ENCODE measurements at regions not wholly inside any gene's neighbourhood (a gene's known extent, or its start where the extent isn't known, plus 50 kb on each side); places are given as distances from the start of the nearest gene placed in this dataset.
A peak's percentile ranks its signal among the peaks of the same experiment; 100 is the strongest.

DNA sequence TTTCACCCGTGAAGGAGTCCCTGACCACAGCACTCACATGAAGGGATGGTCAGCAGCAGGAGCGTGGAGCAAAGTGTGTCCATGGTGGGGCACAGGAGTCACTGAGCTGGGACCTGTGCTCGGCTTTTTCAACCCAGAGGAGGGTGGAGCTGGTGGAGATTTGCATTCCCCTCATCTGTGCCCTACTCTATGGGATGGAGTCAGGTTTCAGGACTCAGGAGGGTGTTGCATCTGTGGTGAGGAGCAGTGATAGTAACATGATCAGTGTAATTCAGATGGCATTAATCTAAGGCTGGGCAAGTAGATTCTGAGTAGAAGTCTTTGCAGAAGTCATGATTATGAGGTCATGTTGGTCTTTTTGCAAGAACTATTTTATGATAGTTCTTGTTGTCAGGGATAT is 511.9 kb downstream of the TMEM121 start:
- TF ChIP-seq EP300 (IDR thresholded peaks at IDR 0.05; ENCODE audit: low read depth): no peak
- TF ChIP-seq, protein P1, sequence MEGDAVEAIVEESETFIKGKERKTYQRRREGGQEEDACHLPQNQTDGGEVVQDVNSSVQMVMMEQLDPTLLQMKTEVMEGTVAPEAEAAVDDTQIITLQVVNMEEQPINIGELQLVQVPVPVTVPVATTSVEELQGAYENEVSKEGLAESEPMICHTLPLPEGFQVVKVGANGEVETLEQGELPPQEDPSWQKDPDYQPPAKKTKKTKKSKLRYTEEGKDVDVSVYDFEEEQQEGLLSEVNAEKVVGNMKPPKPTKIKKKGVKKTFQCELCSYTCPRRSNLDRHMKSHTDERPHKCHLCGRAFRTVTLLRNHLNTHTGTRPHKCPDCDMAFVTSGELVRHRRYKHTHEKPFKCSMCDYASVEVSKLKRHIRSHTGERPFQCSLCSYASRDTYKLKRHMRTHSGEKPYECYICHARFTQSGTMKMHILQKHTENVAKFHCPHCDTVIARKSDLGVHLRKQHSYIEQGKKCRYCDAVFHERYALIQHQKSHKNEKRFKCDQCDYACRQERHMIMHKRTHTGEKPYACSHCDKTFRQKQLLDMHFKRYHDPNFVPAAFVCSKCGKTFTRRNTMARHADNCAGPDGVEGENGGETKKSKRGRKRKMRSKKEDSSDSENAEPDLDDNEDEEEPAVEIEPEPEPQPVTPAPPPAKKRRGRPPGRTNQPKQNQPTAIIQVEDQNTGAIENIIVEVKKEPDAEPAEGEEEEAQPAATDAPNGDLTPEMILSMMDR (IDR thresholded peaks at IDR 0.05): no peak
- no peak for TF ChIP-seq POLR2AphosphoS5 (IDR thresholded peaks at IDR 0.05)
- no peak for TF ChIP-seq POLR2A (IDR thresholded peaks at IDR 0.05)
- Histone ChIP-seq H3K27me3 (peaks cover 9% of the 10 kb centered on the region), H3K4me1 (no peaks in the 10 kb centered on the region), H3K9me3 (no peaks in the 10 kb centered on the region), H3K4me3 (no peak overlapping the region), H3K27ac (no peak overlapping the region), H3K36me3 (no peaks in the 10 kb centered on the region)
- intact Hi-C loops (cut with DNase I; ENCODE audit: low total_unique reads) (no loop called here), in situ Hi-C loops (cut with MboI; ENCODE audit: low pct_ligation_motif_present in 1 of 4, low pct_unique_long_range_greater_than_20kb in 1 of 4, low sequenced_read_pairs in 3 of 4) (loop anchor here in 1 of 4 donors (25.0 kb wide), 1 partner anchor 99 kb away; no protein-coding TSS in a partner anchor)
- no peak for DNase-seq
- 51 to 53% methylated on average over 3 of the region's 3 CpGs for WGBS, 2 donors (ENCODE audit: low coverage in 1 of 2)

DNA sequence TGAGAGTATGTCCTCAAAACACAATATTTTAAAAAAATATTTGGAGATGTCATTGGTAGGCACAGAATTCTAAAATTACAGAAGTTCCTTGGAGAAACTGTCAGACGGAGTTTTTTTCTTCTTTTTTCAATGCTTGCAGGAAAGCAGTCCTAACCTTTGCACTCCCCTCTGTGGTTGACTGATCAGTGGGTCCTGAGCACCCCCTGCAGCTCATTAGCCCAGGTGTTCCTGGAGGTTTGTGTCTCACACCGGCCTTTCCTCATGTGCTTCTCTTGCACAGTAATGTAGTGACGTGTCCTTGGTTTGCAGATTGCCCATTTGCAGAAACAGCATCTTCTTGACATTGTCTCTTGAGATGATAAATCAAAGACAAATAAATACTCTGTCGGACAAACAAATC is 513.0 kb downstream of the TMEM121 start:
- intact Hi-C loops (cut with DNase I; ENCODE audit: low total_unique reads): no loop called here
- DNase-seq: peak; percentile 29
- 41 to 49% methylated on average over 4 of the region's 4 CpGs for WGBS, 2 donors (ENCODE audit: low coverage in 1 of 2)

DNA sequence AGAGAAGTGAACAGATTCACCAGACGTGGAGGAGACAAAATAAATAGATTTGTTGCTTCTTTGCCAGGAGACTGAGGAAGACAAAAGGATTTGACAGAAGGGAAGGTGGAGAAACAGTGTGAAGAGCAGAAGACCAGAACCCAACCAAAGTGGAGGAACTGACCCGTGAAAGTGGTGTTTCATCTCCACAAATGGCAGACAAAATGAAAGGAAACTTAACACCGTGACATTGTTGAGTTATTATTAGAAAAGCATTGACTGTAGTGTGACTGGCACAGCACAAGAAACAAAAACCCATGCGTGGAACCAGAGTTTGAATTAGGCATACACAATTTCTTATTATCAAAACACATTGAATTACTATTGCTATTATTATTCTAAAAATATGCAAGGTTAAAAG is 518.1 kb downstream of the TMEM121 start:
- intact Hi-C loops (cut with DNase I; ENCODE audit: low total_unique reads): no loop called here
- TF ChIP-seq EP300 (IDR thresholded peaks at IDR 0.05; ENCODE audit: low read depth) (no peak), POLR2AphosphoS5 (IDR thresholded peaks at IDR 0.05) (no peak), POLR2A (IDR thresholded peaks at IDR 0.05) (no peak)
- TF ChIP-seq, protein P1 (IDR thresholded peaks at IDR 0.05): no peak
- H3K4me1 ChIP-seq: no peaks in the 10 kb centered on the region
- H3K9me3 ChIP-seq: no peaks in the 10 kb centered on the region
- in situ Hi-C loops (cut with MboI; ENCODE audit: low pct_ligation_motif_present in 1 of 4, low pct_unique_long_range_greater_than_20kb in 1 of 4, low sequenced_read_pairs in 3 of 4): loop anchor here in 1 of 4 donors (25.0 kb wide), 1 partner anchor 93 kb away; no protein-coding TSS in a partner anchor
- 61 to 71% methylated on average over 4 of the region's 4 CpGs for WGBS, 2 donors (ENCODE audit: low coverage in 1 of 2)
- H3K4me3 ChIP-seq: no peak overlapping the region
- no peak for DNase-seq
- no peak overlapping the region for H3K27ac ChIP-seq
- no peaks in the 10 kb centered on the region for H3K36me3 ChIP-seq
- H3K27me3 ChIP-seq: no peaks in the 10 kb centered on the region

More for the DNA sequence above, 513.0 kb downstream of the TMEM121 start:
- H3K4me1 ChIP-seq: no peaks in the 10 kb centered on the region
- no peak overlapping the region for H3K4me3 ChIP-seq
- H3K9me3 ChIP-seq: no peaks in the 10 kb centered on the region
- H3K36me3 ChIP-seq: no peaks in the 10 kb centered on the region
- H3K27me3 ChIP-seq: peaks cover 9% of the 10 kb centered on the region
- TF ChIP-seq POLR2A (IDR thresholded peaks at IDR 0.05): no peak
- no peak for TF ChIP-seq EP300 (IDR thresholded peaks at IDR 0.05; ENCODE audit: low read depth)
- TF ChIP-seq, protein P1 (IDR thresholded peaks at IDR 0.05): peak in 2 of 5 experiments; percentile 9 to 23
- no peak for TF ChIP-seq POLR2AphosphoS5 (IDR thresholded peaks at IDR 0.05)
- in situ Hi-C loops (cut with MboI; ENCODE audit: low pct_ligation_motif_present in 1 of 4, low pct_unique_long_range_greater_than_20kb in 1 of 4, low sequenced_read_pairs in 3 of 4): loop anchor here in 1 of 4 donors (25.0 kb wide), 1 partner anchor 98 kb away; no protein-coding TSS in a partner anchor
- H3K27ac ChIP-seq: no peak overlapping the region

DNA sequence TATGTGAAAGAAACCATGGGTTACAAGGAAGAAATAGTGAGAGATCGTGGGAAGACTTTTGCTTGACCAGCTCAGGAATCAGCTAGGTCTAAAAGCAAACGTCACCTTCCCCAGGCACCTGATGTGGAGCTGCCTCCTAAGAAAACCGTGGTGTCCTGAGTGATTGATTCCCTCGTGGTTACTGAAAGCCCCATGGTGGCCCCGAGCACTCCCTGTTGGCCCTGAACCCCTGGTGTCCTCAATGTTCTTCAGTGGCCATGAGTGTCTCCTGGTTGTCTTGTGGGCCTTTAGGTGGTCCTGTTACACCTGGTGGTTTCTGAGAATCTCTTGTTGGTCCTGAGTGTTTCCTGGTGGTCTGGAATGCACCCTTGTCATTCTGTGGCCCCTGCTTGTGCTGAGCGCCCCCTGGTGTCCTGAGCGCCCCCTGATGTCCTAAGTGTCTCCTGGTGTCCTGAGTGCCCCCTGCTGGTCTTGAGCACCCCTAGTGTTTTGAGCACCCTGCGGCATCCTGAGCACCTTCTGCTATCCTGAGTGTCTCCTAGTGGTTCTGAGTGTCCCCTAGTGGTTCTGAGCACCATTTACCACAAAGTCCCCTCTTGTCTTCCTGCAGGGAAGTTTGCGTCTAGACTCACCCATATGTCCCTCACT is 518.7 kb downstream of the TMEM121 start:
- in situ Hi-C loops (cut with MboI; ENCODE audit: low pct_ligation_motif_present in 1 of 4, low pct_unique_long_range_greater_than_20kb in 1 of 4, low sequenced_read_pairs in 3 of 4) (loop anchor here in 1 of 4 donors (25.0 kb wide), 1 partner anchor 92 kb away; no protein-coding TSS in a partner anchor), intact Hi-C loops (cut with DNase I; ENCODE audit: low total_unique reads) (no loop called here)
- TF ChIP-seq POLR2A (IDR thresholded peaks at IDR 0.05) (no peak), EP300 (IDR thresholded peaks at IDR 0.05; ENCODE audit: low read depth) (no peak)
- TF ChIP-seq, protein P1 (IDR thresholded peaks at IDR 0.05): peak in 4 of 5 experiments; percentile 15 to 37 (median 32)
- 53 to 59% methylated on average over 3 to 9 of the region's 9 CpGs for WGBS, 2 donors (ENCODE audit: low coverage in 1 of 2)
- no peaks in the 10 kb centered on the region for H3K36me3 ChIP-seq
- peaks cover under 1% of the 10 kb centered on the region for H3K27me3 ChIP-seq
- no peaks in the 10 kb centered on the region for H3K9me3 ChIP-seq
- peak; percentile 64 for DNase-seq
- H3K4me3 ChIP-seq: no peak overlapping the region
- no peak overlapping the region for H3K27ac ChIP-seq
- H3K4me1 ChIP-seq: no peaks in the 10 kb centered on the region
